ENCODE measurements at regions not wholly inside any gene's neighbourhood (a gene's known extent, or its start where the extent isn't known, plus 50 kb on each side); places are given as distances from the start of the nearest gene placed in this dataset.
A peak's percentile ranks its signal among the peaks of the same experiment; 100 is the strongest.
"Not testable (repeated sequence)": the region's sequence is repeated elsewhere in the genome, so short reads cannot be mapped to it uniquely, and the experiment has no call there.

- DNase-seq, result no peak
These were observed 325.6 kb downstream of the TXNL1 start for GRCh38 chr18:56312551-56313335.

- peak; percentile 39 for DNase-seq
These were observed 329.3 kb downstream of the TXNL1 start for GRCh38 chr18:56309104-56309503.

GRCh38 chr18:56307354-56308170 lies 330.8 kb downstream of the TXNL1 start:
- no peak for DNase-seq

- DNase-seq, result no peak
These were observed 331.6 kb downstream of the TXNL1 start for GRCh38 chr18:56306797-56307196.

- DNase-seq, result peak; percentile 34
These were observed 332.8 kb downstream of the TXNL1 start for GRCh38 chr18:56305583-56305982.

- no peak for DNase-seq
These were observed 336.2 kb downstream of the TXNL1 start for GRCh38 chr18:56302156-56302555.

- DNase-seq, result no peak
These were observed 338.7 kb downstream of the TXNL1 start for GRCh38 chr18:56299740-56300139.

GRCh38 chr18:56298935-56299334 lies 339.5 kb downstream of the TXNL1 start:
- peak; percentile 92 for DNase-seq

GRCh38 chr18:56296381-56296780 lies 342.0 kb downstream of the TXNL1 start:
- no peak for DNase-seq

GRCh38 chr18:56294484-56295183 lies 343.8 kb downstream of the TXNL1 start:
- no peak for DNase-seq

- DNase-seq, result peak; percentile 35
These were observed 347.1 kb downstream of the TXNL1 start for GRCh38 chr18:56291294-56291693.

- DNase-seq, result no peak
These were observed 349.0 kb downstream of the TXNL1 start for GRCh38 chr18:56289381-56289780.

- peak; percentile 87 for DNase-seq
These were observed 351.5 kb downstream of the TXNL1 start for GRCh38 chr18:56286775-56287325.

GRCh38 chr18:56285387-56286065 lies 352.9 kb downstream of the TXNL1 start:
- peak; percentile 75 for DNase-seq

GRCh38 chr18:56284319-56284718 lies 354.1 kb downstream of the TXNL1 start:
- peak; percentile 55 for DNase-seq

GRCh38 chr18:56283316-56283715 lies 355.1 kb downstream of the TXNL1 start:
- no peak for DNase-seq

GRCh38 chr18:56282234-56283104 lies 355.9 kb downstream of the TXNL1 start:
- DNase-seq, result no peak

- DNase-seq, result not testable (repeated sequence)
These were observed 358.6 kb downstream of the TXNL1 start for GRCh38 chr18:56279816-56280215.

- DNase-seq, result no peak
These were observed 359.9 kb downstream of the TXNL1 start for GRCh38 chr18:56278421-56279003.

GRCh38 chr18:56276466-56276865 lies 361.9 kb downstream of the TXNL1 start:
- no peak for DNase-seq

All from fibroblast of skin of back (primary cell).